ENCODE measurements at regions not wholly inside any gene's neighbourhood (a gene's known extent, or its start where the extent isn't known, plus 50 kb on each side); places are given as distances from the start of the nearest gene placed in this dataset.

- no peak for DNase-seq (ENCODE audit: low spot score)
These were observed 123.6 kb upstream of the VEPH1 start for GRCh38 chr3:157626817-157627216.

- DNase-seq (ENCODE audit: low spot score), result no peak
These were observed 121.6 kb upstream of the VEPH1 start for GRCh38 chr3:157624801-157625200.

GRCh38 chr3:157618886-157619285, 115.7 kb upstream of the VEPH1 start:
- DNase-seq (ENCODE audit: low spot score), result no peak

- DNase-seq (ENCODE audit: low spot score), result peak; percentile 84
These were observed 115.0 kb upstream of the VEPH1 start for GRCh38 chr3:157618075-157618760.

- peak; percentile 39 for DNase-seq (ENCODE audit: low spot score)
These were observed 111.7 kb upstream of the VEPH1 start for GRCh38 chr3:157614896-157615295.

- DNase-seq (ENCODE audit: low spot score), result peak; percentile 48
These were observed 108.4 kb upstream of the VEPH1 start for GRCh38 chr3:157611536-157612076.

- no peak for DNase-seq (ENCODE audit: low spot score)
These were observed 107.8 kb upstream of the VEPH1 start for GRCh38 chr3:157610876-157611535.

GRCh38 chr3:157607826-157608405, 104.7 kb upstream of the VEPH1 start:
- DNase-seq (ENCODE audit: low spot score), result no peak

GRCh38 chr3:157606852-157607197, 103.6 kb upstream of the VEPH1 start:
- DNase-seq (ENCODE audit: low spot score), result no peak

- DNase-seq (ENCODE audit: low spot score), result peak; percentile 86
These were observed 103.0 kb upstream of the VEPH1 start for GRCh38 chr3:157606011-157606851.

GRCh38 chr3:157605356-157605755, 102.1 kb upstream of the VEPH1 start:
- no peak for DNase-seq (ENCODE audit: low spot score)

GRCh38 chr3:157602424-157602823, 99.2 kb upstream of the VEPH1 start:
- no peak for DNase-seq (ENCODE audit: low spot score)

- DNase-seq (ENCODE audit: low spot score), result no peak
These were observed 92.0 kb upstream of the VEPH1 start for GRCh38 chr3:157595259-157595658.

- DNase-seq (ENCODE audit: low spot score), result no peak
These were observed 91.2 kb upstream of the VEPH1 start for GRCh38 chr3:157594413-157594812.

GRCh38 chr3:157592769-157593168, 89.6 kb upstream of the VEPH1 start:
- no peak for DNase-seq (ENCODE audit: low spot score)

GRCh38 chr3:157590273-157590672, 87.1 kb upstream of the VEPH1 start:
- DNase-seq (ENCODE audit: low spot score), result no peak

GRCh38 chr3:157589211-157589610, 86.0 kb upstream of the VEPH1 start:
- DNase-seq (ENCODE audit: low spot score), result no peak

- no peak for DNase-seq (ENCODE audit: low spot score)
These were observed 85.3 kb upstream of the VEPH1 start for GRCh38 chr3:157588386-157589060.

- DNase-seq (ENCODE audit: low spot score), result no peak
These were observed 83.1 kb upstream of the VEPH1 start for GRCh38 chr3:157586293-157586692.

- DNase-seq (ENCODE audit: low spot score), result peak; percentile 55
These were observed 82.2 kb upstream of the VEPH1 start for GRCh38 chr3:157585386-157585785.

- no peak for DNase-seq (ENCODE audit: low spot score)
These were observed 79.4 kb upstream of the VEPH1 start for GRCh38 chr3:157582637-157582973.

Measured in kidney tubule cell (primary cell).